IPS DF 4.7 (cell line): ENCODE measurements at regions not wholly inside any gene's neighbourhood (a gene's known extent, or its start where the extent isn't known, plus 50 kb on each side); places are given as distances from the start of the nearest gene placed in this dataset.

Source experiments
- DNase-seq: peaks from one replicate; pipeline ENCODE4 v3.0.0-alpha.2; 2013; ENCODE audit warnings: low spot score; ENCODE audit errors: extremely low read depth

- DNase-seq = no peak
Observed at GRCh38 chr11:109553284-109553683, 131.3 kb downstream of the C11orf87 start.

- DNase-seq = no peak
Observed at GRCh38 chr11:109554951-109555350, 133.0 kb downstream of the C11orf87 start.

DNA sequence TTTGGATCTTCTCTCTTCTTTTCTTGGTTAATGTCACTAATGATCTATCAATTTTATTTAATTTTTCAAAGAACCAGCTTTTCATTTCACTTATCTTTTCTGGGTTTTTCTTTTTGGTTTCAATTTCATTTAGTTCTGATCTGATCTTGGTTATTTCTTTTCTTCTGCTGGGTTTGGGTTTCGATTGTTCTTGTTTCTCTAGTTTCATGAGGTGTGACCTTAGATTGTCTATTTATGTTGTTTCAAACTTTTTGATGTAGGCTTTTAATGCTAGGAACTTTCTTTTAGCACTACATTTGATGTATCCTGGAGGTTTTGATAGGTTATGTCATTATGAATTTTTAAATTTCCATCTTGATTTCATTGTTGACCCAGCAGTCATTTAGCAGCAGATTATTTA, 142.3 kb downstream of the C11orf87 start:
- DNase-seq = no peak

DNA sequence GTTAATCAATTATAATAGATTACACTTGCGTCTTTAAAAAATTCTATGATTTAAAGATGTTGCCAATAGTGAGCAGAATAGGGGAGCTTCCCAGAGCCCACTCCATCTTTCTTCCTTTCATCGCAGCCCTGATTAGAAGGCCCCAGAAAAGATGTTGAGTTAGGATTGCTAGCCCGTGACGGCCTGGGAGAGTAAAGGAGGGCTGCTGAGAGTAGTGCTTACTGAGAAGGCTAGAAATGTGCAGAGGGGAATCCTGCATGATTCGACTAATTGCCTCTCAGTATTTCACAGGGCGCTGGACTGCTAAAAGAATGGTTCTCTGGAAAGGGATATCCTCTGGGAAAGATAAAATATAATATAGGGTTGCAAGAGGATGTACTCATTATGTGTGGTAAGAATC, 160.5 kb downstream of the C11orf87 start:
- no peak for DNase-seq

- no peak for DNase-seq
Observed at GRCh38 chr11:109584001-109584972, 162.3 kb downstream of the C11orf87 start.

DNA sequence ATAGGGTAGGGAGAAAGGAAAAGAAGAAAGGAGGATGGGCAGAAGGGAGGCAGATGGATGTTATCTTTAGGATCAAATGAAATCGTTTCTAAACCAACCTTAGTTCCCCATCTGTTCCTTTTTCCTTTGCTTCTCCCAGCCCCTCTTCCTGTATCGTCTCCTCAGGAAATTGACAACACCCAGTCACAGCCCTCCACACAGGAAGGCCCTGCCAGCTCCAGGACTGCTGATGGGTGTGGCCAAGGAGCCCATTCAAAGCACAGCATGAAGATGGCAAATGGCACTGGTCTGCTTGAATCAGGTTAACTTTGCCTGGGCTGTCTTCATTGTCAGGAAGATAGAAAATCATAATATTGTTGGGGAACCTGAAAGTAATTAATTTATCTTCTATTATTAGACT, 164.8 kb downstream of the C11orf87 start:
- no peak for DNase-seq

DNA sequence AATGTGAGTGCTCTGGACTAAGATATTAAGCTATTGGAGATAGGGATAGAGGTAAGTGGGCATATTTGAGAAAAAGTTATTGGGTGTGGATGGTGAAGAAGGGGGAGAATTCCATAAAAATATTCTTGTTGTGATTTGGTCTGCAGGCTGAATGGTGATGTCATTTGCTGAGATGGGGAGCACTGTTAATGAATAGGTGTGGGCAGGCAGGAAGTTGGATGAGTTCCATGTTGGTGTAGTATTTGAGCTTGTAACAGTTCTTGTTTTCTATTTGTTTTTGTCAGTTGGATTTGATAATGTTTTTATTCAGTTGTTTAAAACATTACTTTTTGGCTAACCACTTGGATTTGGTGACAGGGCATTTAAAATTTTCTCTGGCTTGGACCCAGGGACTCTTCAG, 168.8 kb downstream of the C11orf87 start:
- no peak for DNase-seq

DNA sequence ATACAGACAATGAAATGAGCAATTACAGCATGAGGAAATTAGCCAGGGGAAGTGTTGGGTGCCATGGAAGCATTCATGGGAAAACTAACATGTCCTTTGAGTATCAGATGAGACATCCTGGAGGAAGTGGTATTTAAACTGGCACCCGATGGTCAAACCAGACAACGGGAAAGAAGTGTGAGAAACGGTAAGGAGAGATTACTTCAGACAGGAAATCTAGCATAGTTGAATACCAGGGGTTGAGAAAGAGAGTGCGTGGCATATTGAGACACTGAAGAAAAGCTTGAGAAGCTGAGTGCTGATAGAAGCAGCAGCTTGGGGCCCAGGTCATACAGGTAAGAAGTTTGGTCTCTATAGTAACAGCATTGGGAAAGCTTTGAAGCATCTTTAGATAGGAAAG, 175.3 kb downstream of the C11orf87 start:
- no peak for DNase-seq

DNA sequence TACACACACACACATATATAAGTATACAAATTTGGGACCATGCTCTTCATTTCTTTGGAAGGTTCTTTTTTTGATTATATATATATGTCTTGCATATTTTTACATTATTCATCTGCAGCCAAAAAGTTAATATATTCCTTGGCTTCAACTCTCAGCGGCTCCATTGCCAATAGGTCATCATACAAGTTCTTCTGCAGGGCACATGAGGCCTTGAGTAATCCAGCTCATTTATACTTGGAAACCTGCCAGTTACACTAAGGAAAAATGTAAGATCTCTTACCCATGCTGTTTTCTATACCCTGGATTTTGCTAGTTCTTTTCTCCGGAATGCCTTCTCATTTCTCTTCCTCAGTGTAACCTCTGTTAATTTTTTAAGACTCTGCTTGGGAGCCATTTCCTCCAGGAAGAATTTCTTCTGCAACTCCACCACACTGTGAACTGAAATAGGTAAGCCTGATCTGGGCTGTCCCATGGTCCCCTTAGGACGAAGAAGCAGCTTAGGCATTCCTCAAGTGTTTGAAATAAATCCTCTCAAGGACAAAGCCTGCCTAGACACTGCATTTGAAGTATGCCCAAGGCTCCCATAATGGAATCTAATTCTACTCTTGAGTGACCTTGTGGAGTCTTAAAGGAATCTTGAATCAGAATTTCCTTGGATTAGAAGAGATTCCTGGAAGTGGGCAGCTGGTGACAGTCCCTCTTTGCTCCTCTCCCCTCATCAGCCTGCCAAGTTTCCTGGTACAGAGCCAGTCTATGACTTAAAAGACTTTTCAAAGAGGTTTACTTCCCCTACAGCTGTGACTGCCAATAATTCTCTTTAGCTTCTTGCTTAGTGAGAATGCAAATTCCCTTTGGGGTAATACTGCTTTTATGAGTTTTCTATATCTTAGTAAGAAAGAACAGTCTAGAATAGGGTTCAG, 182.8 kb downstream of the C11orf87 start:
- DNase-seq = no peak

- DNase-seq = no peak
Observed at GRCh38 chr11:109606256-109606655, 184.3 kb downstream of the C11orf87 start.

GRCh38 chr11:109609454-109610185, 187.6 kb downstream of the C11orf87 start:
- no peak for DNase-seq

DNA sequence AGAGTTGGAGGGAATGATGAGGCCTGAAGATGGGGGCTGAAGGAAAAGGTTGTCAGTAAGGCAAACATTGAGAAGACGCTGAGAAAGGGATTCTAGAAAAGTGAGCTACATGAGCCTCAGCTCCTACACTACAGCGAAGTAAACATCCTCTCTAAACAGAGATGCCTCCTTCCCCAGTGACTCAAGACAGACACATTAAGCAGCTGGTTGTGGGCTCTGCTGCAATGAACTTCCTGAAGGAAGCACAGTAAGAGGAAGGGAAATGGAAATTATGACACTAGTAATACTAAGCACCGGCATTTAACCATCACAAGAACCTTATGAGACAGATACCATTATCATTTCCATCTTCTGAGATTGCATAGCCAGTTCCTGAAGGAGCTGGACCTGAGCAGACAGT, 190.5 kb downstream of the C11orf87 start:
- DNase-seq = no peak

DNA sequence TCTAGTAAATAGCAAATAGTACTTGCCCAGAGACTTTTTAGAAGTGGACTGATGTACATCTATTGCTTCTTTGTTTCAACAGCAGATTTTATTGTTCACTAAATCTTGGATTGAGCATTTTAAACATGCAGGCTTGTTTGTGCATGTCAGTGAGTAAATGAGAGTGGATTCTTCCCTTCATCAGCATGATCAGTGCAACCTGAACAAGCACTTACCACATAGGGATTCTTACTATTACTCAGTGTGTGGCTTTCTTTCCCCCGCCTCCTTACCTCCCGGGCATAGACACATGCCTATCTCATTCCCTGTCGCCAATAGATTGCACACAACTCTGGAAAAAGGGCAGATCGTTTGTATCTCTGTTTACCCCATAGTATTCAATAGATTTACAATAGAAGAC, 197.5 kb downstream of the C11orf87 start:
- no peak for DNase-seq

DNA sequence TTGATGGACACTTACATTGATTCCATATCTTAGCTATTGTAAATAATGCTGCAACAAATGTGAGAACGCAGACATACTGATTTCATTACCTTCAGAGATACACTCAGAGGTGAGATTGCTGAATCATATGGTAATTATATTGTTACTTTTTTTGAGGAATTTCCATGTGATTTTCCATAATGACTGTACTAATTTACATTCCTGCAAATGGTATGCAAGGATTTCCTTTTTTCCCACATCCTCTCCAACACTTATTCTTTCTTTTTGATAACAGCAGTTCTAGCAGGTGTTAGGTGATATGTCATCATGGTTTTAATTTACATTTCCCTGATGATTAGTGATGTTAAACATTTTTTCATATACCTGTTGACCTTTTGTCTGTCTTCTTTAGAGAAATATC, 207.7 kb downstream of the C11orf87 start:
- DNase-seq = no peak

DNA sequence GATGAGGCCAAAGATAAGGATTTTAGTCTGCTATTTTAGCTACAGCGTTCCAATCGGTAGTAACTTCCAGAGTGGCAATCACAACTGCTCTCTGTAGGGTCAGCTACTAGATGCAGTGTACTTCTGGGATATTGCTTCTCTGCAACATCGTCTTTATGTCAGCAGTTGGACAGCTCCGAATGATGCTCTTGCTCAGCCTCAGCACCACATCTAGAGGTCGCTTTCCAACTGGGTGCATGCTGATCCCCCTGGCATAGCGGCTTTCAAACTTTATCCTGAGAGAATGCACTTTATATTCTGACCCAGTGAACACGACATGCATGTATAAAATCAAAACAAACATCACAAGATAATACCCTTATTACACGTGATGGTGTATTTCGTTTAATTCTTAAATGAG, 219.6 kb downstream of the C11orf87 start:
- peak; percentile 25 for DNase-seq

- DNase-seq = no peak
Observed at GRCh38 chr11:109644152-109644551, 222.2 kb downstream of the C11orf87 start.

DNA sequence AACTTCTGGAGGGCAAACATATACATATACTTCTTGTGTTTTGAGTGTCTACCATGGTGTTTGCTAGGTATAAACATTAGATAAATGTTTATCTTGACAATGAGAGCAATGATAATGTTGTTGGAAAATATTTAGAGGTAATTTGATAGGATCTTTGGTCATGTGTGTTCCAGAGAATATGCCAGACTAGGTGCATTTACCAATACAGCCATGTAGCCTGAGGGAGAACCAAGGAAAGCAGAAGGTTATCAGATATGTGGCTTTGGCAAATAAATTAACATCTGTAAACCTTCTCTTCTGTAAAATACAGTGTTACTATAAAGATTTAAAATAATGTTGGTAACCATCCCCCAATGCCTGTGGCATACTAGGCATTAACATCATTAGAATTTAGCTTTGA, 226.8 kb downstream of the C11orf87 start:
- DNase-seq = no peak

DNA sequence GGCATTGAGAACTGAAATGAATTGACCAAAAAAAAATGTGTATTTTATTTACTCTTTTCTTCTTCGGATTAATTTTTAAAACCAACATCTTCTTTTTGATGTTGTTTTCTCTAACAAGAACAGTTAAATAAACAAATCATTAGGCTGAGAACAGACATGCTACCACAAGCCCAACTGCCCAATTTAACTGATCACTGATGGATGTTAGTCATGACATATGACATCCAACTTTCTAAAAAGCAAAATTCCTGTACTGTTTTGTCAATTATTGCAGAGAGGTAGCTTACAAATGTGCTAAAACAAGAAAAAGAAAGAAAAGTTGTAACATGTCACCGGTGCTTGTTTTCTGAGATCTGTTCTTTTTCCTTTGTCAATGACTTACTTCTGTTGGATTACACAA, 232.1 kb downstream of the C11orf87 start:
- DNase-seq = no peak

DNA sequence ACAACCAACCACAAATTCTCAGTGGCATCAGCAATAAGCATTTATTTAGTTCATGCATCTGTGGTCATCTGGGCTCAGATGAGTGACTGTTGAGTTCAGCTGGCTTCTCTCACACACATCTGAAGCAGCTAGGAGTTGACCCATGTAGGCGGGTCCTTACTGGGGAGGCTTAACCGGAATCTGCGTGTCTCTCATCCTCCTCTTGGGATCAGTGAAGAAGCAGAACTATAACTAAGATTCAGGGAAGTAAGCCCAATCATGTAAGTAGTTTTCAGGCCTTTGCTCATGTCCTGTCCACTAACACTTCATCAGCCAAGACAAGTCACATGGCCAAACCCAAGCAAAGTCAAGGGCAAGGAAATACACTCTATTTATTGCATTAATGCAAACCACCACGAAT, 236.2 kb downstream of the C11orf87 start:
- no peak for DNase-seq

DNA sequence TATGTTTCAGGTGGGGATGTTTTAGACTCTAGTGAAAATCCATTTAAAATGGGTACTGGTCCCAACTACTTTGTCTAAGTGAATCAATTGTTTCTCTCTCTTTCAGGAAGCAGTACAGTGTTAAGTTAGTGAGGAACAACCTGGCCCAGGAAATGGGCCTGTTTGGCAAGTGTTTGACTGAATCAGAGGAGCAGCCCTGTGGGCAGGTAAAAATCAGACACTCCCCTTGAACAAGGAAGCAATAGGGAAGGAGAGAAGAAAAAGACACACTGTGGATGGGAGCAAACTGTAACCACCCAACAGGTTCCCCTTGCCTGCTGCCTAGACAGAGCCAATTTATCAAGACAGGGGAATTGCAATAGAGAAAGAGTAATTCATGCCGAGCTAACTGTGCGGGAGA, 245.7 kb downstream of the C11orf87 start:
- DNase-seq = no peak

DNA sequence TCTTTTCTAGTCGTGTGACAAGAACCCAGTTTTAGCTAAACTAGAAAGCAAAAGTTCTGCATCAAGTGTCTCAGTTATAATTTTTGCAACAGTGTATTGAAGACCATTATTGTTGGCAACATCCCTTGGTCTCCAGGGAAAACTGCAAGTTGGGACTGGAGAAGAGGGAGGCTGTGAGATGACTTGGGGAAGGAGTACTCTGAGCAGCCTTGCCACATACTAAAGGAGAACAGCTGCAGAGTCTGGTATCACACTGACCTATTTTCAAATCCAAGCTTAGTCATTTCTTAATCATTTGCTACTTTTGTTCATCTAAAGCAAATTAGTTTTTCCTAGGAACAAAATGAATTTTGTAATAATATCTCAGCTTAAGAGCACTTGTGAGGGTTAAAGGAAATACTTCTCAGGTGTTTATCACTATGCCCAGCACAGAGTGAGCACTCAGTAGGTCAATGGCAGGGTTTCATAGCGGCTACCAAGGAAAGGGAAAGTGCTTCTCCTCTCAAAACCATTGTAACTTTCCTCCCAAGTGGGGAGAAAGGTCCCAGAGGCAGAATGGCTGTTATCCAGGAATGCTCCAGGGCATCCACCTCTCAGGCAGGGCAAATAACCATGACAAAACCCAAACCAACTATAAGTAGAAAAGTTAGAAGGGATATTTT, 247.1 kb downstream of the C11orf87 start:
- no peak for DNase-seq
